Activated CD8-positive, alpha-beta T cell treated with anti-CD3 and anti-CD28 coated beads for 36 hours (primary cell): ENCODE measurements at regions not wholly inside any gene's neighbourhood (a gene's known extent, or its start where the extent isn't known, plus 50 kb on each side); places are given as distances from the start of the nearest gene placed in this dataset.
"Not testable (repeated sequence)": the region's sequence is repeated elsewhere in the genome, so short reads cannot be mapped to it uniquely, and the experiment has no call there.

Experiments used
- ATAC-seq: fragments of 200-7000 bp; cut with Tn5 transposase; one replicate; pipeline ENCODE4 v1.10.0; 2021; ENCODE audit warnings: mild to moderate bottlenecking, moderate library complexity
- CTCF ChIA-PET: fragments of 350-600 bp; sonication (Branson Sonifier 250); formaldehyde crosslinking; loops from one replicate; lab custom pipeline; 2021; ENCODE audit warnings: antibody characterized with exemption; lab: Charles Lee
- POLR2A ChIA-PET: fragments of 350-600 bp; sonication (Branson Sonifier 250); formaldehyde crosslinking; loops from one replicate; lab custom pipeline; 2021; ENCODE audit warnings: antibody characterized with exemption; lab: Charles Lee
- DNase-seq: peaks from one replicate; pipeline ENCODE4 v3.0.0-alpha.2; 2020
- H3K27ac Mint-ChIP-seq: one replicate; pipeline ENCODE4 v1.8.0; 2021; ENCODE audit warnings: mild to moderate bottlenecking, mixed read lengths
- H3K27me3 Mint-ChIP-seq: one replicate; pipeline ENCODE4 v1.8.0; 2021; ENCODE audit warnings: mixed read lengths
- H3K36me3 Mint-ChIP-seq: one replicate; pipeline ENCODE4 v1.8.0; 2021; ENCODE audit warnings: low read depth, mixed read lengths
- H3K4me1 Mint-ChIP-seq: one replicate; pipeline ENCODE4 v1.8.0; 2021; ENCODE audit warnings: low read depth, mixed read lengths
- H3K4me3 Mint-ChIP-seq: one replicate; pipeline ENCODE4 v1.8.0; 2021; ENCODE audit warnings: mild to moderate bottlenecking, moderate library complexity, mixed read lengths
- H3K9me3 Mint-ChIP-seq: one replicate; pipeline ENCODE4 v1.8.0; 2021; ENCODE audit warnings: mixed read lengths
- CTCF ChIP-seq: fragments of 200-600 bp; IDR thresholded peaks from one replicate; pipeline ENCODE4 v1.8.0; 2022; ENCODE audit warnings: antibody characterized with exemption, mild to moderate bottlenecking
- intact Hi-C: fragments of 100-400 bp; cut with micrococcal nuclease; formaldehyde crosslinking; loops from one replicate; pipeline ENCODE4 v1.10.0; 2022

DNA sequence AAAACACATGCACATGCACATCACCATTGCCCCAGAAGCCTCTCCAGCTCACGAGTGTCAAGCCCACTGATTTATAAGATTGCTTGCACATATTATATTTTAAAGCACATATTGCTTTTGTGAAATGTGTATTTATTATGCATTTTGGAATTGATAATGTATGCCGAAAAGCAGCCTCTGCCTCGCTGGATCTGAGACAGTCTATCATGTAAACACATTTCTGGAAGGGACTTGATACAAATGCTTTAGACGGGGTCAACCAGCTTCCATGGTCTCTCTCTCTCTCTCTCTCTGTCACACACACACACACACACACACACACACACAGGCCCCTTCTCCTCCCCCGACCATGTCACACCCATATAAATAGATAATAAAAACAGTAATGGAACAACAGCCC lies 203.8 kb downstream of the TUBA3C start:
- ATAC-seq (no peak), DNase-seq (no peak)
- Mint-ChIP-seq H3K27me3 (peaks cover 3% of the 10 kb centered on the region), H3K4me1 (no peaks in the 10 kb centered on the region), H3K9me3 (peaks cover 2% of the 10 kb centered on the region), H3K27ac (no peak overlapping the region), H3K36me3 (no peaks in the 10 kb centered on the region), H3K4me3 (no peak overlapping the region)
- POLR2A ChIA-PET: no interaction called here
- CTCF ChIA-PET: no interaction called here
- intact Hi-C loops: no loop called here
- TF ChIP-seq CTCF: no peak

GRCh38 chr13:18971576-18972219 lies 209.9 kb downstream of the TUBA3C start:
- CTCF ChIA-PET: no interaction called here
- no peaks in the 10 kb centered on the region for H3K9me3 Mint-ChIP-seq
- no peaks in the 10 kb centered on the region for H3K36me3 Mint-ChIP-seq
- no peaks in the 10 kb centered on the region for H3K27me3 Mint-ChIP-seq
- intact Hi-C loops: no loop called here
- H3K27ac Mint-ChIP-seq: no peak overlapping the region
- DNase-seq (no peak), ATAC-seq (no peak)
- no peaks in the 10 kb centered on the region for H3K4me1 Mint-ChIP-seq
- H3K4me3 Mint-ChIP-seq: no peak overlapping the region
- POLR2A ChIA-PET: no interaction called here
- TF ChIP-seq CTCF: no peak

GRCh38 chr13:18965347-18965855 lies 216.2 kb downstream of the TUBA3C start:
- H3K4me3 Mint-ChIP-seq: no peak overlapping the region
- no peaks in the 10 kb centered on the region for H3K27me3 Mint-ChIP-seq
- DNase-seq (no peak), ATAC-seq (no peak)
- TF ChIP-seq CTCF: no peak
- no peak overlapping the region for H3K27ac Mint-ChIP-seq
- intact Hi-C loops: no loop called here
- H3K9me3 Mint-ChIP-seq: no peaks in the 10 kb centered on the region
- H3K36me3 Mint-ChIP-seq: no peaks in the 10 kb centered on the region
- no peaks in the 10 kb centered on the region for H3K4me1 Mint-ChIP-seq
- ChIA-PET CTCF (no interaction called here), POLR2A (no interaction called here)

GRCh38 chr13:18964942-18965341 lies 216.7 kb downstream of the TUBA3C start:
- intact Hi-C loops: no loop called here

DNA sequence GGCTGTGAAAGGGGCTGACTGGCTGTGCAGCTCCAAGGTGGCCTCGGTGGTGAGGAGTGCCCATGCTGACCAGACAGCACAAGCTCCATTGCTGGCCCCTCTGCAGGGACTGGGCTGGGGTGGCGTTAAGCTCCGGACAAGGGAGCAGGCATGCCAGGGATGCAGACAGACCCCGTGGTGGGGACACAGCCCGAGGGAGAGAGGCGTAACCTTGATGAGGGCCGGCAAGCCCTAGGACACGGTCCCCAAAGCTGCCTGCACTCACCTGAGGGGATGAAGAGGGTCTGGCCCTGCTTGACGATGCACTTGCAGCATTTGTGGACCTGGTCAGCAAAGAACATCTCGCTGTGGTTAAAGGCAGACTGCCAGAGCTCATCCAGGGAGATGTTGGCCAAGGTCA lies 217.9 kb downstream of the TUBA3C start:
- intact Hi-C loops: not testable (repeated sequence)

More at GRCh38 chr13:18964942-18965341, 216.7 kb downstream of the TUBA3C start:
- Mint-ChIP-seq H3K4me1 (no peaks in the 10 kb centered on the region), H3K36me3 (no peaks in the 10 kb centered on the region), H3K9me3 (no peaks in the 10 kb centered on the region), H3K4me3 (no peak overlapping the region), H3K27me3 (no peaks in the 10 kb centered on the region), H3K27ac (no peak overlapping the region)
- TF ChIP-seq CTCF: no peak
- ATAC-seq (no peak), DNase-seq (no peak)
- ChIA-PET CTCF (no interaction called here), POLR2A (no interaction called here)

More for the DNA sequence above, 217.9 kb downstream of the TUBA3C start:
- DNase-seq, ATAC-seq, H3K4me1 Mint-ChIP-seq, CTCF ChIA-PET, H3K9me3 Mint-ChIP-seq, POLR2A ChIA-PET, H3K27ac Mint-ChIP-seq, H3K27me3 Mint-ChIP-seq, H3K36me3 Mint-ChIP-seq, H3K4me3 Mint-ChIP-seq: not testable (repeated sequence)
